ENCODE measurements at regions not wholly inside any gene's neighbourhood (a gene's known extent, or its start where the extent isn't known, plus 50 kb on each side); places are given as distances from the start of the nearest gene placed in this dataset.
"Not testable (repeated sequence)": the region's sequence is repeated elsewhere in the genome, so short reads cannot be mapped to it uniquely, and the experiment has no call there.

- DNase-seq (ENCODE audit: low read depth, low spot score), result no peak
- Histone ChIP-seq H3K36me3 (ENCODE audit: insufficient read depth, low read length) (no peaks in the 10 kb centered on the region), H3K9ac (ENCODE audit: insufficient read length) (no peak overlapping the region), H3K4me3 (no peak overlapping the region), H3K9me3 (ENCODE audit: low read depth, low read length) (no peaks in the 10 kb centered on the region), H3K27ac (no peak overlapping the region)
- no peak for TF ChIP-seq POLR2AphosphoS5 (IDR thresholded peaks at IDR 0.05; ENCODE audit: borderline replicate concordance, low read depth, low read length)
Observed at GRCh38 chr17:70320673-70321345, 151.5 kb downstream of the KCNJ2 start.

DNA sequence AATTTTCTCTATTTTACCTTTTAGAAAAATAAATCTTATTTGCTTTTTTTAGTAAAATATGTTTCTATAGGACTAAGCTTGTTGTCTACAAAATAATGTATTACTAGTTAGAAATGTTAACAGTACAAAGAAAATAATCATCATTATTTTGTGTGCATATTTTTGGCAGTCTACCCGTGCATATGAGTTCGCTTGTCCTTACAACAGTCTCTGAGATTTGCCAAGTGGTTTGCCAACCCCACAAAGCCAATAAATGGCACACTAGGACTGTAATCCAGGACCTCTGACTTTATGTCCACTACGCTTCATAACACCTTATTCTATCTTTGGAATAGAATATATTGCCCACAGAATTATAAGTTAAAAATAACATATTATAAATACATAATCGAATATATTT, 152.0 kb downstream of the KCNJ2 start:
- Histone ChIP-seq H3K27ac (no peak overlapping the region), H3K36me3 (ENCODE audit: insufficient read depth, low read length) (no peaks in the 10 kb centered on the region), H3K4me3 (no peak overlapping the region), H3K9me3 (ENCODE audit: low read depth, low read length) (no peaks in the 10 kb centered on the region), H3K9ac (ENCODE audit: insufficient read length) (no peak overlapping the region)
- DNase-seq (ENCODE audit: low read depth, low spot score), result no peak
- TF ChIP-seq POLR2AphosphoS5 (IDR thresholded peaks at IDR 0.05; ENCODE audit: borderline replicate concordance, low read depth, low read length) (no peak), FOXP2 (optimal IDR thresholded peaks at IDR 0.05; ENCODE audit: control extremely low read depth, extremely low read length, insufficient read depth) (no peak), EZH2 (IDR thresholded peaks at IDR 0.05) (no peak)

GRCh38 chr17:70323269-70323668, 153.9 kb downstream of the KCNJ2 start:
- Histone ChIP-seq H3K9me3 (ENCODE audit: low read depth, low read length) (no peaks in the 10 kb centered on the region), H3K36me3 (ENCODE audit: insufficient read depth, low read length) (no peaks in the 10 kb centered on the region), H3K27ac (no peak overlapping the region), H3K4me3 (no peak overlapping the region), H3K9ac (ENCODE audit: insufficient read length) (no peak overlapping the region)
- TF ChIP-seq FOXP2 (optimal IDR thresholded peaks at IDR 0.05; ENCODE audit: control extremely low read depth, extremely low read length, insufficient read depth), result no peak
- no peak for DNase-seq (ENCODE audit: low read depth, low spot score)

DNA sequence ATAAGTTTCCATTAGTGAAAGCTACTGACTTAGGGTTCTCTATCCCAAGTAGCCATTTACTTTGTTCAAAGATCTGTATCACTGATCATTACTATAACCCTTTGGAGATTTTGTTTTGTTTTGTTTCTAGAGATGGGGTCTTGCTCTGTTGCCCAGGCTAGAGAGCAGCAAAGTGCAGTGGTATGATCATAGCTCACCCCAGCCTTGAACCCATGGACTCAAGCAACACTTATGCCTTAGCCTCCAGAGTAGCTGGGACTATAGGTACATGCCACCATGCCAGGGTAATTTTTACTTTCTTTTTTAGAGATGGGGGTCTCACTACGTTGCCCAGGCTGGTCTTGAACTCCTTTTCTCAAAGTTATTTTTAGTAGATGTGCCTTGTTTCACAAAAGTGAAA, 154.7 kb downstream of the KCNJ2 start:
- Histone ChIP-seq H3K9ac (ENCODE audit: insufficient read length) (no peak overlapping the region), H3K27ac (no peak overlapping the region), H3K36me3 (ENCODE audit: insufficient read depth, low read length) (no peaks in the 10 kb centered on the region), H3K9me3 (ENCODE audit: low read depth, low read length) (no peaks in the 10 kb centered on the region), H3K4me3 (no peak overlapping the region)
- no peak for TF ChIP-seq EZH2 (IDR thresholded peaks at IDR 0.05)
- no peak for TF ChIP-seq FOXP2 (optimal IDR thresholded peaks at IDR 0.05; ENCODE audit: control extremely low read depth, extremely low read length, insufficient read depth)
- TF ChIP-seq POLR2AphosphoS5 (IDR thresholded peaks at IDR 0.05; ENCODE audit: borderline replicate concordance, low read depth, low read length), result no peak
- no peak for DNase-seq (ENCODE audit: low read depth, low spot score)

GRCh38 chr17:70327279-70327678, 157.9 kb downstream of the KCNJ2 start:
- H3K9me3 ChIP-seq (ENCODE audit: low read depth, low read length), result no peaks in the 10 kb centered on the region
- no peak for DNase-seq (ENCODE audit: low read depth, low spot score)
- no peak overlapping the region for H3K4me3 ChIP-seq
- H3K36me3 ChIP-seq (ENCODE audit: insufficient read depth, low read length), result no peaks in the 10 kb centered on the region
- TF ChIP-seq FOXP2 (optimal IDR thresholded peaks at IDR 0.05; ENCODE audit: control extremely low read depth, extremely low read length, insufficient read depth), result no peak
- no peak for TF ChIP-seq POLR2AphosphoS5 (IDR thresholded peaks at IDR 0.05; ENCODE audit: borderline replicate concordance, low read depth, low read length)
- TF ChIP-seq EZH2 (IDR thresholded peaks at IDR 0.05), result no peak
- no peak overlapping the region for H3K9ac ChIP-seq (ENCODE audit: insufficient read length)
- no peak overlapping the region for H3K27ac ChIP-seq

GRCh38 chr17:70327723-70328122, 158.4 kb downstream of the KCNJ2 start:
- no peak for DNase-seq (ENCODE audit: low read depth, low spot score)
- TF ChIP-seq POLR2AphosphoS5 (IDR thresholded peaks at IDR 0.05; ENCODE audit: borderline replicate concordance, low read depth, low read length) (no peak), EZH2 (IDR thresholded peaks at IDR 0.05) (no peak), FOXP2 (optimal IDR thresholded peaks at IDR 0.05; ENCODE audit: control extremely low read depth, extremely low read length, insufficient read depth) (no peak)

GRCh38 chr17:70329721-70330120, 160.4 kb downstream of the KCNJ2 start:
- no peak overlapping the region for H3K4me3 ChIP-seq
- TF ChIP-seq EZH2 (IDR thresholded peaks at IDR 0.05), result no peak
- TF ChIP-seq FOXP2 (optimal IDR thresholded peaks at IDR 0.05; ENCODE audit: control extremely low read depth, extremely low read length, insufficient read depth), result no peak
- no peak for TF ChIP-seq POLR2AphosphoS5 (IDR thresholded peaks at IDR 0.05; ENCODE audit: borderline replicate concordance, low read depth, low read length)
- no peaks in the 10 kb centered on the region for H3K9me3 ChIP-seq (ENCODE audit: low read depth, low read length)
- no peak for DNase-seq (ENCODE audit: low read depth, low spot score)
- no peak overlapping the region for H3K9ac ChIP-seq (ENCODE audit: insufficient read length)
- H3K27ac ChIP-seq, result no peak overlapping the region
- H3K36me3 ChIP-seq (ENCODE audit: insufficient read depth, low read length), result no peaks in the 10 kb centered on the region

More at GRCh38 chr17:70327723-70328122, 158.4 kb downstream of the KCNJ2 start:
- Histone ChIP-seq H3K9ac (ENCODE audit: insufficient read length) (no peak overlapping the region), H3K4me3 (no peak overlapping the region), H3K9me3 (ENCODE audit: low read depth, low read length) (no peaks in the 10 kb centered on the region), H3K36me3 (ENCODE audit: insufficient read depth, low read length) (no peaks in the 10 kb centered on the region), H3K27ac (no peak overlapping the region)

DNA sequence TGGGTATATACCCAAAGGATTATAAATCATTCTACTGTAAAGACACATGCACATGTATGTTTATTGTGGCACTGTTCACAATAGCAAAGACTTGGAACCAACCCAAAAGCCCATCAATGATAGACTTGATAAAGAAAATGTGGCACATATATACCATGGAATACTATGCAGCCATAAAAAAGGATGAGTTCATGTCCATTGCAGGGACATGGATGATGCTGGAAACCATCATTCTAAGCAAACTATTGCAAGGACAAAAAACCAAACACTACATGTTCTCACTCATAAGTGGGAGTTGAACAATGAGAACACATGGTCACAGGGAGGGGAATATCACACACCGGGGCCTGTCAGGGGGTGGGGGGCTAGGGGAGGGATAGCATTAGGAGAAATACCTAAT, 161.7 kb downstream of the KCNJ2 start:
- H3K4me3 ChIP-seq; DNase-seq (ENCODE audit: low read depth, low spot score); H3K36me3 ChIP-seq (ENCODE audit: insufficient read depth, low read length); H3K9me3 ChIP-seq (ENCODE audit: low read depth, low read length); H3K27ac ChIP-seq; H3K9ac ChIP-seq (ENCODE audit: insufficient read length): not testable (repeated sequence)

DNA sequence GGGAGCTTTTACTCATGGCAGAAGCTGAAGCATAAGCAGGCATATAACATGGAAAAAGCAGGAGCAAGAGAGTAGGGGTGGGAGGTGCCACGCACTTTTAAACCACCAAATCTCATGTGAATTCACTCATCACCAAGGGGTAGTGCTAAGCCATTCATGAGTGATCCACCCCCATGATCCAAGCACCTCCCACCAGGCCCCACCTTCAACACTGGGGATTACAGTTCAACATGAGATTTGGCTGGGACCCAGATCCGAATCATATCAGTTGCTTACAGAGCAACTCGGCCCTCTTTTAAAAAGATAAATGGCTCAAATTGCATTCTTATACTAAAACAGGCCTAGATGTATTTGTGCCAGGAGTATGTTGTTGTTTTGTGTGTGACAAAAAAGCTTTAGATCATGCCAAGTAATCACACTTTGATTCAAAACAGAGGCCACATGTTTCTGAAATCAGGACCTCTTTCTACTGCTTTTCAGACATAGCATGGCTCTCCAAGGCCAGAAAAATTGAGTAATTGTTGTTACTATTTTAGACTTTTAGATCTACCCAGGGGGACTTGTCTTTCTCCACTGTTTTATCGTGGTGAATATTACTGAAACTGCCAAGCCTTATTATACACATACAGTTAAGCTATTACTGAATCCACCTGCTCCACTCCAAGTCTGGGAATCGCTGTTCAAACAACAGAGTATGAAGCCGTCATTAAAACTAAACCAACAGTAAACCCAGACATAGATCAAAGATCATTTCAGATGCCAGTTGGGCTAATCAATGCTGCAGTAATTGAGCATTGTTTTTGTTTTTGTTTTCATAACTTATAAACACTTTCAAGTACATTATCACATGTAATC, 163.3 kb downstream of the KCNJ2 start:
- H3K36me3 ChIP-seq (ENCODE audit: insufficient read depth, low read length), result no peaks in the 10 kb centered on the region
- TF ChIP-seq FOXP2 (optimal IDR thresholded peaks at IDR 0.05; ENCODE audit: control extremely low read depth, extremely low read length, insufficient read depth), result no peak
- TF ChIP-seq POLR2AphosphoS5 (IDR thresholded peaks at IDR 0.05; ENCODE audit: borderline replicate concordance, low read depth, low read length), result no peak
- TF ChIP-seq EZH2 (IDR thresholded peaks at IDR 0.05), result no peak
- H3K27ac ChIP-seq, result no peak overlapping the region
- no peak for DNase-seq (ENCODE audit: low read depth, low spot score)
- H3K9me3 ChIP-seq (ENCODE audit: low read depth, low read length), result no peaks in the 10 kb centered on the region
- H3K4me3 ChIP-seq, result no peak overlapping the region
- no peak overlapping the region for H3K9ac ChIP-seq (ENCODE audit: insufficient read length)
